OCI-M1 (cell line): ENCODE measurements at regions not wholly inside any gene's neighbourhood (a gene's known extent, or its start where the extent isn't known, plus 50 kb on each side); places are given as distances from the start of the nearest gene placed in this dataset.

ENCODE experiments used
- DNase-seq: peaks from one replicate; lab custom pipeline; 2025; lab: John Stamatoyannopoulos, UW

DNA sequence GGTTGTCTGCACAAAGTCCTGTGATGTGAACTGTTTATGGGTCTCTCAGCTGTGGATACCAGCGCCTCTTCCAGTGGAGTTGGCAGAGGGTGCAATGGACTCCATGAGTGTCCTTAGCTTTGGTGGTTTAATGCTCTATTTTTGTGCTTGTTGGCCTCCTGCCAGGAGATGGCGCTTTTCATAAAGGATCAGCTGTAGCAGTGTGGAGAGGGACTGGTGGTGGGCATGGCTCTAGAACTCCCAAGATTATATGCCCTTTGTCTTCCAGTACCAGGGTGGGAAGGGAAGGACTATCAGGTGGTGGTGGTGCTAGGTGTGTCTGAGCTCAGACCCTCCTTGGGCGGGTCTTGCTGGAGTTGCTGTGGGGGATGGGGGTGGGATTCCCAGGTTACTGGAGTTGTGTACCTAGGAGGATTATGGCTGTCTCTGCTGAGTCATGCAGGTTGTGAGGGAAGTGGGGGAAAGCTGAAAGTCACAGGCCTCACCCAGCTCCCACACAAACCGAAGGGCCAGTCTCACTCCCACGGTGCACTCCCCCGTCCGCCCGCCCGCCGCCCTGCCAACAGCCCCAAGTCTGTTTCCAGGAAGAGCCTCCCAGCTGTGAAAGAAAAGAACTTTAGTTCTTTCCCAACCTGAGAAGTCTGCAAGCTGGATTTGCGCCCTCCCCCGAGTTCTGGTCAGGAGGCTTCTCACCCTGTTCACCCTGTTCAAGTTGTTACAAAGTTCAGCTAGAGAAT, 108.1 kb downstream of the MARCO start:
- peak; percentile 76 for DNase-seq
